GM21737 (cell line): ENCODE measurements at regions not wholly inside any gene's neighbourhood (a gene's known extent, or its start where the extent isn't known, plus 50 kb on each side); places are given as distances from the start of the nearest gene placed in this dataset.

Experiments
- ATAC-seq: cut with Tn5 transposase; IDR thresholded peaks from one replicate; pipeline ENCODE4 v1.9.1; 2021; ENCODE audit warnings: mild to moderate bottlenecking, moderate library complexity; ENCODE audit not compliant: unreplicated experiment

- ATAC-seq = no peak
These were observed 55.1 kb downstream of the PJA1 start for GRCh38 chrX:69110116-69110530.

DNA sequence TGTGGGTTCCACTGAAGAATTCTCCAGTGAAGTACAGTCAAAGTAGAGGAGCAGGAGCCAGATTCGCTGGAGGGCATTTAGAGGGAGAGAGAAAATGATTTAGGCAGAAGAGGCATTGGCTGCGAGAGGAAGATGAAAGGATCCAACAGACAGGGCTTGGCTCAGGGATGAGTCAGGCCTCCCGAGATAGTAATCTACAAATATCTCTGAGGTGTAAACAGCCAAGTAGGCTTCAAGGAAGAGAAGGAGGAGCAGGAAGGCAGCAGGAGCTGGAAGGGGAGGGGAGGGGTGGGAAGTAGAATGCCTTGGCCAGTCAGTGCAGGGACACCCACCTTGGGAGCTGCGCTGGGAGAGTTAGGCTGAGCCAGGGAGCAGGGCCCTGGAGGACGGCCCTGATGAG is 55.5 kb downstream of the PJA1 start:
- ATAC-seq = no peak

DNA sequence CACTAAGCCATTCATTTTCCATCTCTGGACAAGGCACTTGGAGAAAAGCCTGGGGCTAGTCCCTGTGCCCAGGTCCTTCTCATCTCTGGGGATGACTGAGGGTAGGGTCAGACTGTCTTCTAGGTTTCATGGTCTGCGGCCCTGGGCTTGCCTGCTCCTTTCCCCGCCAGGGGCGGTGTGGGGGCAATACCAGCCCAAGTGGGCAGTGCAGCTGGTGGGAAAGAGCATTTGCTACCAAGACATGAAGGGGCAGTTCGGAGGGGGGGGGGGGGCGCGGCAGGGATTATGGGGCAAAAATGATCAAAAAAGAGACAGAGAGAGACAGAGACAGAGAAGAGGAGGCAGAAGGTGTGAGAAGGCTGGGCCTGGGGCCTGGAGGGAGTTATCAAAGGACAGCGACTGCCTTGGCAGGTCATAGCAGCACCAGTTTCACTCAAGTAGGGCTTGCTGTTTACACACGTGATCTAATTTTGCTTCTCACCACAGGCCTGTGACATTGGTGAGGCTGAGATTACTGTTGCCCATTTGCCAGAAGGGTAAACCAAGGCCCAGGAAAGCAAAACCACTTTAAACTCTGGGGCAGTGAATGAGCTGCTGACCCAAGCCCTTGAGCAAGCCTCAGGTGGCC is 56.1 kb downstream of the PJA1 start:
- no peak for ATAC-seq

DNA sequence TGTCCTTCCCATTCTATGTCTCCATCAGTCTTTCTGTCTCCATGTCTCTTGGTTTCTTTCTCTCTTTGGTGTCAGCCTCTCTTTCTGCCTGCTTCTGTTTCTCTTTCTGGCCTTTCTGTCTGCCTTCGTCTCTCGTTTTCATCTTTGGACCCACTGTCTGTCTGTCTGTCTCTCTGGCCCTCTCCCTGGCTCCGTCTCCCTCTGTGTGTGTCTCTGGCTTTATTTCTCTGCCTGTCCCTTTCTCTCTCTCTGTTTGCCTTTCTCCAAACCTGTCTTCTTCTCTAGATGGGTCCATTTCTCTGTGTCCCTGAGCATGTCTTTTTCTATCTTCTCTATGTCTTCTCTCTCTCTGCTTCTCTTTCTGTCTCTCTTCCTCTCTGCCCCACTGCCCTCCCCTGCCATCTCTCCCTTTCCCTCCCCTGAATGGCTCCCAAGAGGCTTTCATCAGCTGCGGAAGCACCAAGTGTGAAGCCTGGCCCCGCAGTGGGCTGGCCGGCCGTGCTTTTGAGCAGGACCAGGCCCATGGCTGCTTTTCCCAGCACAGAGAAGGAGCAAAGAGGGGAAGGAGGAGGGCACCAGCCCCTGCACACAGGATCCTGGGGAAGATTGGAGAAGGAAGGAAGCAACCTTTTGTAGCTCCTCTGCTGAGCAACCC is 57.4 kb downstream of the PJA1 start:
- ATAC-seq = no peak

GRCh38 chrX:69107231-69107739 is 58.0 kb downstream of the PJA1 start:
- ATAC-seq = no peak

GRCh38 chrX:69104756-69105434 is 60.4 kb downstream of the PJA1 start:
- no peak for ATAC-seq

GRCh38 chrX:69103539-69103938 is 61.7 kb downstream of the PJA1 start:
- no peak for ATAC-seq

GRCh38 chrX:69102612-69103194 is 62.5 kb downstream of the PJA1 start:
- no peak for ATAC-seq

DNA sequence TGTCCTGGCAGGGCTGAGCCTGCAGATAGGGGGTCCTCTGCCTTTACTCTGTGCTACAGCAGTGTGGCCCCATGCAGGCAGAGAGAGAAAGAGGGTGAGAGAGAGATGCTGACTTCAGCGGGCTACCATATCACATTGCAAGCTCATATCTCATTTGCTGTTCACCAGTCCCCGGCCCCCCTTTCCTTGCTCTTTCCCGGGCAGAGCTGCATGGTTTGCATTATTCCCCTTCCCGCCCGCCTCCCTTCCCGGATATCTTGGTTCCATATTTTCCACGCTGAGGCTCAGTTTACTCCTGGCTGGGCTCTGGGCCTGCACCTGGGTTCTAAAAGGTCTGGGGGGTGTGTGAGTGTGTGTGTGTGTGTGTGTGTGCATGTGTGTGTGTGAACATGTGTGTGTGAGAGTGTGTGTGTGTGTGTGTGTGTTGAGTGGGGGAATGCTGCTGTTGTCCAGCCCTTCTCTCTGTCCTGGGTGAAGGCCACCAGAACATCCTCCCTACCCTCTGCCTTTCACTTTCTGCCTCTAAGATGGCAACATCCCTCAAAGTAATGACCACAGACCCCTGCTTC is 63.5 kb downstream of the PJA1 start:
- ATAC-seq = no peak

- no peak for ATAC-seq
These were observed 64.8 kb downstream of the PJA1 start for GRCh38 chrX:69100478-69100877.

DNA sequence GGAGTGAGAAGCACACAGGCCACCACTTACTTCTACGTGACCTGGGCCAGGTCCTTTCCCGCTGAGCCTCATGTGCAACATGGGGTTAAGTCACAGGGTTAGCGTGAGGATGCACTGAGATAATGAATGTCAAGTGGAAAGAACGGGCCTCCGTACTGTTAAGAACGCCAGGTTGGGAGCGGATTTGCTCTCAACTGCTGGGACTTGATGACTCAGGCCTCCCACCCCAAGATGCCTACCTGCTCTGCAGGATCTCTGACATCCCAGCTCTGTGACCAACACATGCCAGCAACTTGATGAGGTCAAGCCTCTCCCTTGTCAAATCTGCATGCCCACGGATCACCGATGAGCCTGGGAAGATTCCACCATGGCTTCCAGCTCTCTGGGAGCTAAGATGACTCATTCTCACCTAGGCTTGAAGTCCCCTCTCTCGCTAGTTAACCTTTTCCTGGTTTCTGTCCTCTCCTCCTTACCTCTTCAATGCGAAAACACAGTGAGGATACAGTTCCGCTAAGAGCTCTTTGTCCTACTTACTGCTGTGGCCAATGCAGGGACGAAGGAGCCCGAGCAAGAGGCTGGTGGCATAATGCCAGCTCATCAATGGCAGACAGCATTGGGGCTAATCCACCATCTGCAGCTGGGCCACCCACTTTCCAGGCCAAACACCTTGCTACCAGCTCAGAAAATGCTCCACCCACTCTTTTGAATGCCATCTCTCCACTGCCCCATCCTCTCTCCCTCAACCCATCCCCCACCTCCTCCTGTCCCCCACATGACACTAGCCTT is 67.6 kb downstream of the PJA1 start:
- no peak for ATAC-seq

GRCh38 chrX:69096963-69097362 is 68.3 kb downstream of the PJA1 start:
- ATAC-seq = no peak

DNA sequence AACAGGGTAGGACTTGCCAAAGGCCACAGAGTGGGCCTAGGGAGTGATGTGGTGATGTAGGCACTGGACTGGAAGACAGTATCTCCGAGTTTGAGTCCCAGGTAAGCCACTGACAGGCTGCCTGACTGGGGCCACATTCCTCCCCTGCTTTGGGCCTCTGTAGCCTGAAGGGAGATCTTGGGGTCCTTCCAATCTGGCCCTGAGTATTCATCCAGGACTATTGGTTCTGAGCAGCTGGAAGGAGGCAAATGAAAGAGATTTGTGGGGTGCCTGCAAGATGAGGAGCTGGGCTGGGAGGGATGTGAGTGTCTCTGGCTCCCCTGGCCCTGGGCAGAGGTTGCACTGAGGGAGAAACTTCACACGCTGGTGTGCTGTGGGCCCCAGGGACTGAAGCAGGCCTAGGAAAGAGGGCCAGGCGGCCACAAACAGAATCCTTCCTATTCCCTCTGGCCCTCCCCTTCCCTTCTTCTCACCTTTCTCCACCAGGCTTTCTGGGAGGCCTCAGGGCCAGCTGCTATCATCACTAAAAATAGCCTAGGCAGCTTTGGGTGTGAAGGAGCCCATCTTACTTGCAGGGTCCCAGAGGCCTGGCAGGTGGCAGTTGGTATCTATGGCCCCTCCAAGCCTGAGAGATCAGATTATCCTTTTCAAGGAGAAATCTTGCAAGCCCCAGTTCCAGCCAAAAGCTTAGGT is 70.1 kb downstream of the PJA1 start:
- no peak for ATAC-seq

DNA sequence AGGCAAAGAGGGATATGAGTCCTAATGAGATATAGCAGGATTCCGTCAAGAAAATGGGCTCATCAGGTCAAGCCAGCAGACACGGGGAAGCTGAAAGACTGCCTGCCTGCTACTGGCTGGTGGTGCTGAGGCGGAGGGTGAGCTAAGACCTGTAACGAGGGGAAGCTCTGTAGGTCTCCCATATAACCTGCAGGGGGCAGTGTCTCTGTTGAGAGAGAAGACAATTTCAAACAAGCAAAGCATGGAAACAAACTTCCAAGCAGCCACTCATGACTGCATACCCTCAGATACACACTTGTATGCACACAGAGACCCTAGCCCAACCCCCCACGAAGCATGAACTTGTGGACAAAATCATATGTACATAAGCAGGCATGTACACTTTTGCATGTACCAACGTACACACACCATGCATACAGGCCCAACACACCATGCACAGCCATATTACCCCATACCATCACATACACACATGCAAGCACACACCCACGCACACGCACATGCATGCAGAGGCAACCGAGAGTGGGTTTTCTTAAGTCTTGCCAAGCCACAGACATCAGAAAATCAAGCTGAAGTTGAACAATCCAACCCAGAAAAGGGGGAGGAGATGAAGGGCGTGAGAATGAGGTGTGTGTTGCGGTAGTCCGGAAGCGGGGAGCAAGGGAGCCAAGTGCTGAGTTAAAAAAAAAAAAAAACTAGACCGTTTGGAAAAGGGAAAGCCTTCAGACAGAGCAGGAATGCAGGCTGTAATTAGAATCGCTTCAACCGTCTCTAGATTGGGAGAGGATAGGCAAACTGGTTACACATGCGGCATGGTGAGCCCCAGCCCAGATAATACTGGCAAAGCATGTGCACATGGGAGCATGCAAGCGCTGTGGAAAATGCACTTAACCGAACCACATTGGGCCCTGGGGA is 71.0 kb downstream of the PJA1 start:
- ATAC-seq = no peak

GRCh38 chrX:69090022-69090421 is 75.2 kb downstream of the PJA1 start:
- no peak for ATAC-seq

GRCh38 chrX:69089203-69089602 is 76.0 kb downstream of the PJA1 start:
- ATAC-seq = no peak

DNA sequence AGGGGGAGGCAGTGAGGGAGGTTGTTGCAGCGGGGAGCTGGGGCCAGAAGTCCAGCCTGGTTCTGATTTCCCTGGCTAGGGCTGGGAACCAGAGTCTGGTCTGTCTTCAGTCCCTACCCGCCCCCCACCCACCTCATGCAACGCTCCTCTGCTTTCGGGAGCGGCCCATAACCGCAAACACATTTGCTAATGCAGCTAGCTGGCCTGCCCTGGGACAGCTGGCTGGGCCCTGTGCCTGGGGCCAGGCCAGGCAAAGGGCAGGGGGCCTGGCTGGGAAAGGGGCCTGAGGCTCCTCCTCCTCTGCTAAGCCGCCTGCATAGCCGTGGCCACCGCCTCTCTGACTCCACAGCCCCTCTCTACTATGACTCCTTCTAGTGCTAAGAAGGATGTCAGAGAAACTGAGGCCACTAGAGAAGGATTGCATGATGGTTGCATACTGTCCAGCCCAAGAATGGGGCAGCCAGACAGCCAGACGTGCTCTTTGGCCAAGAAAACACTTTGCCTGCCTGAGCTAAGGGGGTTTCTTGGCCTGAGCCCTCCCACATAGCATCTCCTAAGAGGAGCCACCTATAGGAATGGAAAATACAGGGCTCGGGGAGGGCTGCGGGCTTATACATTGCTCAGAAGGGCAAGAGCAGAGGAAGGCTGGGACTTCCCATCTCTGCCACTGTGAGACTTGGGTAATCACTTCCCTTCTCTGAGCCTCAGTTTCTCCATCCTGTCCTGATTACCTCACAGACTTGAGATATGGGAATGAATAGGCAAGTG is 76.9 kb downstream of the PJA1 start:
- no peak for ATAC-seq

- ATAC-seq = no peak
These were observed 79.4 kb downstream of the PJA1 start for GRCh38 chrX:69085826-69086225.
